A673 (cell line): ENCODE measurements at regions not wholly inside any gene's neighbourhood (a gene's known extent, or its start where the extent isn't known, plus 50 kb on each side); places are given as distances from the start of the nearest gene placed in this dataset.

Experiments
- BruUV-seq: library from RNA; stranded (reverse); fragments of 400-500 nt; replicated peaks from 2 replicates; lab custom pipeline; 2021; lab: Mats Ljungman, UMichigan
- CTCF ChIA-PET: fragments of 300-600 bp; sonication (Branson Sonifier 250); formaldehyde crosslinking; loops from one replicate; lab custom pipeline; 2022; ENCODE audit warnings: antibody characterized with exemption; lab: Charles Lee
- POLR2A ChIA-PET: fragments of 300-600 bp; sonication (Branson Sonifier 250); formaldehyde crosslinking; loops from one replicate; lab custom pipeline; 2022; ENCODE audit warnings: antibody characterized with exemption; ENCODE audit not compliant: low non-redundant PET; lab: Charles Lee
- DNase-seq: peaks from one replicate; pipeline ENCODE4 v3.0.0-alpha.2; 2015; ENCODE audit warnings: low spot score
- H3K27ac ChIP-seq: fragments of 200-600 bp; sonication (generic); 2 replicates; pipeline ENCODE4 v1.5.1; 2016; ENCODE audit warnings: mixed run types, low read depth, mild to moderate bottlenecking, mixed read lengths, antibody characterized with exemption, low read length; ENCODE audit not compliant: poor library complexity, severe bottlenecking
- H3K27me3 ChIP-seq: fragments of 200-600 bp; sonication (generic); replicated peaks from 2 replicates; pipeline ENCODE4 v1.6.1; 2017; ENCODE audit warnings: mixed run types, low read depth, mild to moderate bottlenecking, mixed read lengths, antibody characterized with exemption, low read length; ENCODE audit not compliant: insufficient read depth, poor library complexity
- H3K36me3 ChIP-seq: fragments of 200-600 bp; sonication (generic); 2 replicates; pipeline ENCODE4 v1.6.1; 2016; ENCODE audit warnings: mixed run types, mild to moderate bottlenecking, mixed read lengths, antibody characterized with exemption, low read length; ENCODE audit not compliant: insufficient read depth, poor library complexity, severe bottlenecking
- H3K4me1 ChIP-seq: fragments of 200-600 bp; sonication (generic); 2 replicates; pipeline ENCODE4 v1.6.1; 2017; ENCODE audit warnings: mixed run types, mild to moderate bottlenecking, mixed read lengths, antibody characterized with exemption, low read length; ENCODE audit not compliant: insufficient read depth, poor library complexity, severe bottlenecking
- H3K4me3 ChIP-seq: fragments of 200-600 bp; sonication (generic); 2 replicates; pipeline ENCODE4 v1.5.1; 2016; ENCODE audit warnings: low read depth, mixed run types, mild to moderate bottlenecking, mixed read lengths, low read length; ENCODE audit not compliant: poor library complexity, severe bottlenecking
- H3K9me3 ChIP-seq: fragments of 200-600 bp; sonication (generic); 2 replicates; pipeline ENCODE4 v1.6.1; 2016; ENCODE audit warnings: mixed run types, low read depth, mild to moderate bottlenecking, mixed read lengths, antibody characterized with exemption, low read length; ENCODE audit not compliant: poor library complexity, severe bottlenecking
- CTCF ChIP-seq: fragments of 300-800, 200-600 bp; sonication (generic); conservative IDR thresholded peaks from 2 replicates; pipeline ENCODE4 v1.5.1; 2017; ENCODE audit warnings: low read depth, mild to moderate bottlenecking, antibody characterized with exemption, low read length, moderate library complexity, mixed read lengths
- EZH2 ChIP-seq: fragments of 200-600 bp; sonication (generic); IDR thresholded peaks from 2 replicates; pipeline ENCODE4 v1.6.1; 2017; ENCODE audit warnings: borderline replicate concordance, low read depth, mild to moderate bottlenecking, mixed read lengths, antibody characterized with exemption, low read length; ENCODE audit not compliant: poor library complexity, severe bottlenecking
- intact Hi-C: fragments of 100-400 bp; cut with micrococcal nuclease; formaldehyde crosslinking; loops from one replicate; pipeline ENCODE4 v1.10.0; 2022; ENCODE audit not compliant: unreplicated experiment

- ChIA-PET POLR2A (no interaction called here), CTCF (no interaction called here)
- TF ChIP-seq CTCF: no peak
- TF ChIP-seq EZH2: no peak
- H3K27me3 ChIP-seq: no peaks in the 10 kb centered on the region
- H3K27ac ChIP-seq: no peak overlapping the region
- no TSS peak for BruUV-seq
- H3K4me1 ChIP-seq: peaks cover 6% of the 10 kb centered on the region
- H3K36me3 ChIP-seq: no peaks in the 10 kb centered on the region
- no peak overlapping the region for H3K4me3 ChIP-seq
- H3K9me3 ChIP-seq: no peaks in the 10 kb centered on the region
- peak; percentile 14 for DNase-seq
- intact Hi-C loops: no loop called here
These were observed 137.3 kb upstream of the RPL34 start for GRCh38 chr4:108483079-108483478.

DNA sequence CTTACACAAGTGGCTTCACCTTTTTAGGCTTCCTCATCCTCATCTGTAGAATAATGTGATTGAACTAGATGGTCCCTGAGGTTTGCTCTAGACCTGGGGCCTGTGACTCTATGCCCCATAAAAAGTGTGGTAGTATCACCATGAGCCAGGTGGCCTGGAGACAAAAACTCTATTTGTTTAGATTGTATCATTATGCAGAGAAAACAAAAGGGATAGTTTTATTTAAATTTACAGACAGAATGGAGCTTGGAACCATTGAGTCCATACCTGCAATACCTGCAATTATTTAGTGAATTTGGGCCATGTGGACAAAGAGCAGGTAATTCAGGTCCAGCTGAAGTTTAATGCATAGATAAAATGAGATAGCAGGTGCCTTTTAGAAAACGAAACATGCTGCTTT, 139.5 kb upstream of the RPL34 start:
- intact Hi-C loops: no loop called here
- Histone ChIP-seq H3K4me3 (no peak overlapping the region), H3K4me1 (peaks cover 6% of the 10 kb centered on the region), H3K27me3 (no peaks in the 10 kb centered on the region), H3K27ac (no peak overlapping the region), H3K9me3 (no peaks in the 10 kb centered on the region), H3K36me3 (no peaks in the 10 kb centered on the region)
- TF ChIP-seq EZH2 (no peak), CTCF (no peak)
- DNase-seq: no peak
- no TSS peak for BruUV-seq
- ChIA-PET CTCF (no interaction called here), POLR2A (no interaction called here)

GRCh38 chr4:108477527-108478108, 142.8 kb upstream of the RPL34 start:
- H3K27me3 ChIP-seq: no peaks in the 10 kb centered on the region
- peaks cover under 1% of the 10 kb centered on the region for H3K4me1 ChIP-seq
- H3K9me3 ChIP-seq: no peaks in the 10 kb centered on the region
- no peak for TF ChIP-seq EZH2
- no TSS peak for BruUV-seq
- intact Hi-C loops: loop anchor here (10.0 kb wide), 1 partner anchor 323 kb away; no protein-coding TSS in a partner anchor
- no peaks in the 10 kb centered on the region for H3K36me3 ChIP-seq
- DNase-seq: no peak
- ChIA-PET POLR2A (interaction anchor here (0.6 kb wide), 1 partner anchor 94 kb away, joined by 3 read pairs; no protein-coding TSS in a partner anchor), CTCF (no interaction called here)
- H3K27ac ChIP-seq: no peak overlapping the region
- H3K4me3 ChIP-seq: no peak overlapping the region
